ENCODE measurements at regions not wholly inside any gene's neighbourhood (a gene's known extent, or its start where the extent isn't known, plus 50 kb on each side); places are given as distances from the start of the nearest gene placed in this dataset.

DNA sequence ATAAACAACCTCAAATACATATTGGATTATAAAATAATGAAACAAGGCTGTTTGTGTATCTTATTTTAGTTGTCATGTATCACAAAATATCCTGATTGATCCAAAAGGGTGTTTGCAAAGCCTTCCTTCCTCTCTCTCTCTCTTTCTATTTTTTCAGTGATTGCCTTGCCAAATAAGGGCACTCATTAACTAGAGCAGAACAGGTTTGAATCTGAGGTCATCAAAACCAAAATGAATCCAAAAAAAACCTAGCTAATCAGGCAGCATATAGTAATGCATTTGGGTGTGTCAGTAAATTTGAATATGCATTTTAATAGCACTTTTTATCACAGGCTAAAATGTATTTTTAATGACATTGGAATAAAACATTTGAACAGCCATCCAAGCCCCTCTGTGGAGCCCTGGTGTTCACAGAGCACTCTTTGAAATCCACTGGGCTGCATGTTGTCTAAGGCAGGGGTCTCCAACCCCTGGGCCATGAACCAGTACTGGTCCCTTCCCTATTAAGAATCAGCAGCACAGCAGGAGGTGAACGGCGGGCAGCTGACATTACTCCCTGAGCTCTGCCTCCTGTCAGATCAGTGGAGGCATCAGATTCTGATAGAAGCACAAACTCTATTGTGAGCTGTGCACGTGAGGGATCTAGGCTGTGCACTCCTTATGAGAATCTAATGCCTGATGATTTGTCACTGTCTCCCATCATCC is 171.8 kb upstream of the RAI14 start:
- Mint-ChIP-seq H3K4me1 (ENCODE audit: low read depth) (peaks cover 47% of the 10 kb centered on the region), H3K27me3 (ENCODE audit: low read depth) (no peaks in the 10 kb centered on the region), H3K9me3 (ENCODE audit: low read depth) (peaks cover 11% of the 10 kb centered on the region), H3K4me3 (ENCODE audit: unreplicated experiment) (no peak overlapping the region), H3K27ac (ENCODE audit: unreplicated experiment) (peak overlapping the region; percentile 42), H3K36me3 (ENCODE audit: low read depth) (peaks cover 4% of the 10 kb centered on the region)
- TF ChIP-seq, protein P1, sequence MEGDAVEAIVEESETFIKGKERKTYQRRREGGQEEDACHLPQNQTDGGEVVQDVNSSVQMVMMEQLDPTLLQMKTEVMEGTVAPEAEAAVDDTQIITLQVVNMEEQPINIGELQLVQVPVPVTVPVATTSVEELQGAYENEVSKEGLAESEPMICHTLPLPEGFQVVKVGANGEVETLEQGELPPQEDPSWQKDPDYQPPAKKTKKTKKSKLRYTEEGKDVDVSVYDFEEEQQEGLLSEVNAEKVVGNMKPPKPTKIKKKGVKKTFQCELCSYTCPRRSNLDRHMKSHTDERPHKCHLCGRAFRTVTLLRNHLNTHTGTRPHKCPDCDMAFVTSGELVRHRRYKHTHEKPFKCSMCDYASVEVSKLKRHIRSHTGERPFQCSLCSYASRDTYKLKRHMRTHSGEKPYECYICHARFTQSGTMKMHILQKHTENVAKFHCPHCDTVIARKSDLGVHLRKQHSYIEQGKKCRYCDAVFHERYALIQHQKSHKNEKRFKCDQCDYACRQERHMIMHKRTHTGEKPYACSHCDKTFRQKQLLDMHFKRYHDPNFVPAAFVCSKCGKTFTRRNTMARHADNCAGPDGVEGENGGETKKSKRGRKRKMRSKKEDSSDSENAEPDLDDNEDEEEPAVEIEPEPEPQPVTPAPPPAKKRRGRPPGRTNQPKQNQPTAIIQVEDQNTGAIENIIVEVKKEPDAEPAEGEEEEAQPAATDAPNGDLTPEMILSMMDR (IDR thresholded peaks at IDR 0.05), result no peak
- DNase-seq (ENCODE audit: low spot score), result no peak

DNA sequence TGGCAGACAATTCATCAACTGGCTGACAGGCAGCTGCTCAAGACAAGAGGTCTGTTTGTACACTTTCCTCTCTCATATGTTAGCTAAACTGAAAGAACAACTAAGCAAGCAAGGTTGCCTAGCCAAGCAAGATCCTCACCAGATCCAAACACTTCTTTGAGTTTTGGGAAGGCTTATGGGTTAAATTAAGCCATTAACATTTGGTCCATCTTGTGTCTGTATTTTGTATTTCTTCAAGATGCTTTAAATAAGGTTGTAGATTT is 170.4 kb upstream of the RAI14 start:
- H3K4me3 Mint-ChIP-seq (ENCODE audit: unreplicated experiment), result no peak overlapping the region
- H3K36me3 Mint-ChIP-seq (ENCODE audit: low read depth), result peaks cover 4% of the 10 kb centered on the region
- no peaks in the 10 kb centered on the region for H3K27me3 Mint-ChIP-seq (ENCODE audit: low read depth)
- peaks cover 11% of the 10 kb centered on the region for H3K9me3 Mint-ChIP-seq (ENCODE audit: low read depth)
- H3K27ac Mint-ChIP-seq (ENCODE audit: unreplicated experiment), result no peak overlapping the region
- H3K4me1 Mint-ChIP-seq (ENCODE audit: low read depth), result peaks cover 53% of the 10 kb centered on the region
- DNase-seq (ENCODE audit: low spot score), result no peak
- TF ChIP-seq, protein P1 (IDR thresholded peaks at IDR 0.05), result no peak

DNA sequence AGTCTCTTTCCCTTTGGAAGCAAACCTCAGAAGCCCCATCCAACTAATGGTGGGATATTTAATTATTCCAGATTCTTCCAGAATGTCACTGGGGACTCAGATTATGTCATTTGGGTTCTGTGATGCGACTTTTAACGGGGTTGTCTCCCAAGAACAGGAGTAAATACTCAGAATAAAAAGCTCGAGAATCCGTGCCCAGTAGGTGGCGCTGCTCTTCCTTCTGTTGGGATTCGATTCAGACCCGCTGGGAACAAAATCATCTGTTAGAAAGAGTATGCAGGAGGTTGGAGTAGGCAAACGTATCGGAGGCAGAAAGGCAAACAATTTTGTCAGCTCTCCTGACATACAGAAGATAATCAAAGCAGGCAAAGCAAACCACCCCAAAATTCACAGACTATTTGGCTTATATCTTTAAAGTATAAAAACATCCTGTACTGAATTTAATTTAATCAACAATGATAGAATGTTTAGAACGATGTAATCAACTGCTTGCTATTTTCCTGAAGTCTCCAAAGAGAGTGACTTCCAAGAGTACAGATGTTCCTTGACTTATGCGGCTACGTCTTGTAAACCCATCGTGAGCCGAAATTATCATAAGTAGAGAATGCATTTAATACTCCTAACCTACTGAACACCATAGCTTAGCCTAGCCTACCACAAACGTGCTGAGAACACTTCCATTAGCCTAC is 169.8 kb upstream of the RAI14 start:
- no peak for DNase-seq (ENCODE audit: low spot score)
- peak overlapping the region; percentile 88 for H3K27ac Mint-ChIP-seq (ENCODE audit: unreplicated experiment)
- H3K4me3 Mint-ChIP-seq (ENCODE audit: unreplicated experiment), result no peak overlapping the region
- peaks cover 10% of the 10 kb centered on the region for H3K9me3 Mint-ChIP-seq (ENCODE audit: low read depth)
- H3K36me3 Mint-ChIP-seq (ENCODE audit: low read depth), result peaks cover 4% of the 10 kb centered on the region
- no peaks in the 10 kb centered on the region for H3K27me3 Mint-ChIP-seq (ENCODE audit: low read depth)
- peaks cover 59% of the 10 kb centered on the region for H3K4me1 Mint-ChIP-seq (ENCODE audit: low read depth)
- TF ChIP-seq, protein P1 (IDR thresholded peaks at IDR 0.05), result peak; percentile 95

DNA sequence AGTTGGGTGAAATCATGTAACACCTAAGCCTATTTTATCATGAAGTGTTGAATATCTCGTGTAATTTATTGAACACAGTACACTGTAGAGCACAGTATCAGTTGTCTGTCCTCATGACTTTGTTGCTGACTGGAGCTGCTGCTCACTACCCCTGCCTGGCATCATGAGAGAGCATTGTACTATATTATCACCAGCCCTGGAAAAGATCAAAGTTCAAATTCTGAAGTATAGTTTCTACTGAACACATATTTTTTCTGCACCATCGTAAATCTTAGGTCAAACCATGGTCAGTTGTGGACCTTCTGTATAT is 169.3 kb upstream of the RAI14 start:
- peaks cover 5% of the 10 kb centered on the region for H3K9me3 Mint-ChIP-seq (ENCODE audit: low read depth)
- TF ChIP-seq, protein P1 (IDR thresholded peaks at IDR 0.05), result no peak
- no peak for DNase-seq (ENCODE audit: low spot score)
- no peak overlapping the region for H3K4me3 Mint-ChIP-seq (ENCODE audit: unreplicated experiment)
- H3K4me1 Mint-ChIP-seq (ENCODE audit: low read depth), result peaks cover 64% of the 10 kb centered on the region
- peaks cover 4% of the 10 kb centered on the region for H3K36me3 Mint-ChIP-seq (ENCODE audit: low read depth)
- H3K27ac Mint-ChIP-seq (ENCODE audit: unreplicated experiment), result peak overlapping the region; percentile 88
- no peaks in the 10 kb centered on the region for H3K27me3 Mint-ChIP-seq (ENCODE audit: low read depth)

DNA sequence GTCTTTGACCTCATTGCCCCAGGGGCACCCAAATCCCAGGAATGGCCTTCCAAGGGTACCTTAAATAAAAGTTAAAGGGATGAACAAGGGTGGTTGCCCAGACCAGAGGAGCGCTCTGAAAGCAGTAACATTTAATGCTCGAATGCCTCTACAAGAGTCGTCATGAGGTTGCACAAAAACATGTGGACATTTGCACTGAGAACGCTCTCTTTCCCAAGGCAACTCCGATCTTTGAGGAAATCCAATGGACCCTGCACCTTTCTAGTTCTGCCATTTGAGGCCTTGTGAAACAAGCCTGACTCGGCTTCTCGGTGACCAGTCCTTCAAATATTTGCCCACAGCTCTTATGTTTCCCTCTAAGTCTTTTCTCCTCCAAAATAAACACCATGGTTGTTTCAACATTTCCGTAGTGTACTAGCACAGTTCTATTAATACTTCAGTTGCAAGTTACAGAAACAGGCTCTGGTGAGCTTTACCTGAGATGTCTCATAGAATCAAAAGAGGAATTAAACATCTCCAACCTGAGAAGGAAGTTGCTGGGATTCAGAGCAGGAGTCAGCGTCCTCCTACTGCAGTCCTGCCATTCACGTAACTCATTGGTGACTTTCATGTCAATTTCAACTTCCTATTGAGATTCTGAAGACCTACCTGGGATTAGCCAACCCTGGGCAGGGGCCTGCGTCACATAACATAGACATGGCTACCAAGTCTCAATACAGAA is 168.8 kb upstream of the RAI14 start:
- Mint-ChIP-seq H3K27ac (ENCODE audit: unreplicated experiment) (peak overlapping the region; percentile 88), H3K4me3 (ENCODE audit: unreplicated experiment) (no peak overlapping the region), H3K27me3 (ENCODE audit: low read depth) (no peaks in the 10 kb centered on the region), H3K4me1 (ENCODE audit: low read depth) (peaks cover 65% of the 10 kb centered on the region), H3K36me3 (ENCODE audit: low read depth) (peaks cover under 1% of the 10 kb centered on the region), H3K9me3 (ENCODE audit: low read depth) (peaks cover under 1% of the 10 kb centered on the region)
- TF ChIP-seq, protein P1 (IDR thresholded peaks at IDR 0.05), result no peak
- DNase-seq (ENCODE audit: low spot score), result no peak
